H1 (cell line): ENCODE measurements at regions not wholly inside any gene's neighbourhood (a gene's known extent, or its start where the extent isn't known, plus 50 kb on each side); places are given as distances from the start of the nearest gene placed in this dataset.

Experiments used
- CTCF ChIA-PET: fragments of 300-600 bp; sonication (Branson Sonifier 250); formaldehyde crosslinking; loops from one replicate; lab custom pipeline; 2021; ENCODE audit not compliant: partially characterized antibody; lab: Charles Lee
- POLR2A ChIA-PET: fragments of 300-600 bp; sonication (Branson Sonifier 250); formaldehyde crosslinking; loops from one replicate; lab custom pipeline; 2021; ENCODE audit warnings: inconsistent platforms; ENCODE audit not compliant: partially characterized antibody; lab: Charles Lee
- DNase-seq, 2 experiments: peaks; one replicate each; pipeline versions ENCODE4 v3.0.0 to v3.0.0-alpha.2; 2010 to 2022; ENCODE audit warnings: low spot score in 2 of 2, low read depth in 1 of 2, mixed read lengths in 1 of 2
- FAIRE-seq: peaks from 2 replicates; lab custom pipeline; 2011; peaks lifted over from hg19 to GRCh38; lab: Jason Lieb, UNC
- H2AFZ ChIP-seq: 2 replicates; pipeline ENCODE4 v1.8.1; 2012; ENCODE audit warnings: low read length, inconsistent platforms
- H2AK5ac ChIP-seq: 2 replicates; pipeline ENCODE4 v1.6.1; 2013; ENCODE audit warnings: low read depth, low read length
- H2BK120ac ChIP-seq: replicated peaks from 2 replicates; pipeline ENCODE3; 2013; ENCODE audit warnings: low read depth, low read length, inconsistent platforms
- H2BK12ac ChIP-seq: 2 replicates; pipeline ENCODE4 v1.6.1; 2013; ENCODE audit warnings: low read depth, low read length
- H2BK15ac ChIP-seq: 2 replicates; pipeline ENCODE4 v1.6.1; 2013; ENCODE audit warnings: low read length
- H2BK20ac ChIP-seq: 2 replicates; pipeline ENCODE4 v1.6.1; 2013; ENCODE audit warnings: low read length
- H2BK5ac ChIP-seq: 2 replicates; pipeline ENCODE4 v1.6.1; 2013; ENCODE audit warnings: low read depth, low read length
- H3K14ac ChIP-seq: 2 replicates; pipeline ENCODE4 v1.6.1; 2013; ENCODE audit warnings: inconsistent platforms; ENCODE audit not compliant: insufficient read length
- H3K18ac ChIP-seq: 2 replicates; pipeline ENCODE4 v1.6.1; 2013; ENCODE audit warnings: low read length; ENCODE audit errors: extremely low read depth
- H3K23ac ChIP-seq: 2 replicates; pipeline ENCODE4 v1.6.1; 2013; ENCODE audit warnings: inconsistent platforms; ENCODE audit not compliant: insufficient read length
- H3K23me2 ChIP-seq: 2 replicates; pipeline ENCODE4 v1.6.1; 2013; ENCODE audit warnings: low read depth, low read length
- H3K27ac ChIP-seq: 2 replicates; pipeline ENCODE4 v1.6.1; 2011; ENCODE audit warnings: low read depth, low read length, inconsistent platforms
- H3K27me3 ChIP-seq, 4 experiments: replicated peaks in 1 of 4; 1 replicate in 1 of 4; 2 replicates in 3 of 4; pipeline versions ENCODE4 v1.6.1 to v1.8.1; 2011 to 2013; ENCODE audit warnings: low read length in 3 of 4, mild to moderate bottlenecking in 3 of 4, inconsistent platforms in 2 of 4, mixed read lengths in 2 of 4, moderate library complexity in 1 of 4; ENCODE audit not compliant: control insufficient read depth in 3 of 4, insufficient read depth in 3 of 4; ENCODE audit errors: extremely low read depth in 1 of 4
- H3K36me3 ChIP-seq, 4 experiments: 2 replicates each; pipeline versions ENCODE4 v1.6.1 to v1.8.1; 2011 to 2013; ENCODE audit warnings: mild to moderate bottlenecking in 4 of 4, low read length in 3 of 4, moderate library complexity in 2 of 4, control low read depth in 1 of 4, inconsistent platforms in 1 of 4; ENCODE audit not compliant: insufficient read depth in 4 of 4, control insufficient read depth in 2 of 4
- H3K4ac ChIP-seq: replicated peaks from 2 replicates; pipeline ENCODE3; 2013; ENCODE audit warnings: low read length, low read depth, mixed read lengths, inconsistent platforms; ENCODE audit not compliant: insufficient read length
- H3K4me1 ChIP-seq, 4 experiments: replicated peaks in 1 of 4; 1 replicate in 1 of 4; 2 replicates in 3 of 4; pipeline versions ENCODE4 v1.6.1 to v1.8.1; 2011 to 2013; ENCODE audit warnings: low read length in 3 of 4, inconsistent platforms in 2 of 4, mixed read lengths in 1 of 4; ENCODE audit not compliant: insufficient read depth in 4 of 4, control insufficient read depth in 3 of 4
- H3K4me2 ChIP-seq, 2 experiments: 2 replicates each; pipeline versions ENCODE4 v1.6.1 to v1.8.1; 2011 to 2013; ENCODE audit warnings: low read depth in 2 of 2, low read length in 2 of 2, control low read depth in 1 of 2, inconsistent platforms in 1 of 2, mild to moderate bottlenecking in 1 of 2; ENCODE audit not compliant: insufficient read depth in 1 of 2
- H3K4me3 ChIP-seq, 4 experiments: fragments of 200-600, 300-600 bp in 1 of 4; sonication (generic), shearing (Covaris generic), sonication (Bioruptor Twin) in 1 of 4; 2 replicates each; pipeline versions ENCODE4 v1.5.1 to v1.8.1; 2011 to 2016; ENCODE audit warnings: low read length in 4 of 4, low read depth in 3 of 4, control low read depth in 2 of 4, inconsistent platforms in 2 of 4, mild to moderate bottlenecking in 2 of 4, mixed read lengths in 1 of 4, moderate library complexity in 1 of 4; ENCODE audit not compliant: insufficient read depth in 2 of 4; ENCODE audit errors: extremely low read depth in 1 of 4
- H3K56ac ChIP-seq: replicated peaks from 2 replicates; pipeline ENCODE3; 2013; ENCODE audit warnings: low read depth, mild to moderate bottlenecking, mixed read lengths, low read length, inconsistent platforms; ENCODE audit not compliant: insufficient read length
- H3K79me1 ChIP-seq: 2 replicates; pipeline ENCODE4 v1.6.1; 2013; ENCODE audit warnings: low read depth, low read length, control low read depth
- H3K79me2 ChIP-seq, 2 experiments: 2 replicates each; pipeline versions ENCODE4 v1.6.1 to v1.8.1; 2012 to 2013; ENCODE audit warnings: low read length in 2 of 2, mild to moderate bottlenecking in 2 of 2, inconsistent platforms in 1 of 2; ENCODE audit not compliant: insufficient read depth in 2 of 2, control insufficient read depth in 1 of 2
- H3K9ac ChIP-seq, 4 experiments: replicated peaks in 1 of 4; 1 replicate in 1 of 4; 2 replicates in 3 of 4; pipeline versions ENCODE4 v1.6.1 to v1.8.1; 2011 to 2013; ENCODE audit warnings: low read depth in 3 of 4, low read length in 3 of 4, control low read depth in 2 of 4, mild to moderate bottlenecking in 2 of 4, moderate library complexity in 2 of 4, inconsistent platforms in 1 of 4; ENCODE audit errors: extremely low read depth in 1 of 4
- H3K9me3 ChIP-seq, 2 experiments: 2 replicates each; pipeline versions ENCODE4 v1.6.1 to v1.8.1; 2012 to 2013; ENCODE audit warnings: mild to moderate bottlenecking in 2 of 2, moderate library complexity in 2 of 2, control low read depth in 1 of 2, inconsistent platforms in 1 of 2, low read depth in 1 of 2, low read length in 1 of 2, mixed read lengths in 1 of 2; ENCODE audit not compliant: insufficient read depth in 2 of 2
- H4K20me1 ChIP-seq, 2 experiments: replicated peaks in 1 of 2; 2 replicates each; pipeline versions ENCODE3 to v1.8.1; 2011 to 2013; ENCODE audit warnings: inconsistent platforms in 2 of 2, low read length in 2 of 2, mild to moderate bottlenecking in 1 of 2; ENCODE audit not compliant: insufficient read depth in 2 of 2, control insufficient read depth in 1 of 2
- H4K5ac ChIP-seq: 2 replicates; pipeline ENCODE4 v1.6.1; 2013; ENCODE audit warnings: low read length, low read depth, mixed read lengths, inconsistent platforms; ENCODE audit not compliant: insufficient read length
- H4K8ac ChIP-seq: 2 replicates; pipeline ENCODE4 v1.8.0; 2013; ENCODE audit warnings: mild to moderate bottlenecking, moderate library complexity, low read length, inconsistent platforms; ENCODE audit not compliant: insufficient read depth; ENCODE audit errors: extremely low read depth
- H4K91ac ChIP-seq: replicated peaks from 2 replicates; pipeline ENCODE3; 2013; ENCODE audit warnings: low read length, mixed read lengths, inconsistent platforms; ENCODE audit not compliant: insufficient read length
- GABPA ChIP-seq: IDR thresholded peaks from 2 replicates; pipeline ENCODE4 v1.6.1; 2011; ENCODE audit warnings: mild to moderate bottlenecking, low read length, moderate library complexity, borderline replicate concordance; ENCODE audit not compliant: insufficient read depth
- WGBS, 2 experiments: shearing (Covaris generic) in 1 of 2; methylation state at CpG; one replicate each; pipeline versions ENCODE4 v1.1.6 to v1.1.7; 2013 to 2015; ENCODE audit warnings: low lambda C conversion rate in 2 of 2, mixed read lengths in 2 of 2, inconsistent platforms in 1 of 2, low coverage in 1 of 2, missing lambda C conversion rate in 1 of 2; ENCODE audit not compliant: insufficient replicate concordance in 2 of 2, insufficient coverage in 1 of 2, insufficient read length in 1 of 2; ENCODE audit errors: extremely low coverage in 1 of 2, missing lambda C conversion rate in 1 of 2; 5-methylcytosine and 5-hydroxymethylcytosine counted together

- H2BK15ac ChIP-seq = no peak overlapping the region
- H3K27ac ChIP-seq = no peak overlapping the region
- H3K79me2 ChIP-seq = no peaks in the 10 kb centered on the region
- 65% methylated on average over 9 of the region's 9 CpGs; no CpG with 5 or more reads in 1 of the 2 experiments for WGBS, 2 experiments
- no peak overlapping the region for H3K9ac ChIP-seq
- H3K4me2 ChIP-seq = no peak overlapping the region
- no peak overlapping the region for H2AFZ ChIP-seq
- CTCF ChIA-PET = no interaction called here
- no peak overlapping the region for H2BK5ac ChIP-seq
- no peak overlapping the region; the same call in 1 of the 2 replicates for H4K8ac ChIP-seq
- H3K23me2 ChIP-seq = no peaks in the 10 kb centered on the region
- no peak overlapping the region for H4K91ac ChIP-seq
- no peaks in the 10 kb centered on the region for H3K36me3 ChIP-seq
- H2BK12ac ChIP-seq = 0 out of 2 replicates have a peak overlapping the region, but pooled peaks have one; percentile 1
- H3K9me3 ChIP-seq = no peaks in the 10 kb centered on the region
- no peak overlapping the region for H2AK5ac ChIP-seq
- H2BK120ac ChIP-seq = no peak overlapping the region
- H3K27me3 ChIP-seq = no peaks in the 10 kb centered on the region; a peak in 1 of 7 replicates
- no peak overlapping the region for H3K23ac ChIP-seq
- no peaks in the 10 kb centered on the region for H3K79me1 ChIP-seq
- DNase-seq (no peak), FAIRE-seq (no peak)
- POLR2A ChIA-PET = no interaction called here
- no peak for TF ChIP-seq GABPA
- no peaks in the 10 kb centered on the region; a peak in 1 of 7 replicates for H3K4me1 ChIP-seq
- H3K56ac ChIP-seq = no peak overlapping the region
- H4K5ac ChIP-seq = no peak overlapping the region
- no peak overlapping the region for H3K4ac ChIP-seq
- no peak overlapping the region for H2BK20ac ChIP-seq
- H3K14ac ChIP-seq = no peak overlapping the region
- H4K20me1 ChIP-seq = no peaks in the 10 kb centered on the region
- no peak overlapping the region for H3K4me3 ChIP-seq
- no peak overlapping the region for H3K18ac ChIP-seq
These were observed 70.1 kb downstream of the GSC start for GRCh38 chr14:94699831-94700230.
